Neural progenitor cell (in vitro differentiated cells): ENCODE measurements at regions not wholly inside any gene's neighbourhood (a gene's known extent, or its start where the extent isn't known, plus 50 kb on each side); places are given as distances from the start of the nearest gene placed in this dataset.

Experiments
- CTCF ChIP-seq: fragments of 200-600 bp; sonication (generic); IDR thresholded peaks from 2 replicates; pipeline ENCODE4 v1.5.1; 2017; ENCODE audit warnings: antibody characterized with exemption, mild to moderate bottlenecking
- EZH2phosphoT487 ChIP-seq: fragments of 200-600 bp; sonication (generic); IDR thresholded peaks from 2 replicates; pipeline ENCODE4 v1.6.1; 2017; ENCODE audit warnings: antibody characterized with exemption

GRCh38 chr5:105581988-105582690, 2019.5 kb upstream of the NUDT12 start:
- TF ChIP-seq CTCF (no peak), EZH2phosphoT487 (no peak)
